ENCODE measurements at regions not wholly inside any gene's neighbourhood (a gene's known extent, or its start where the extent isn't known, plus 50 kb on each side); places are given as distances from the start of the nearest gene placed in this dataset.
"Not testable (repeated sequence)": the region's sequence is repeated elsewhere in the genome, so short reads cannot be mapped to it uniquely, and the experiment has no call there.

GRCh38 chr15:58377193-58377592 is 54.6 kb upstream of the LIPC start:
- Histone ChIP-seq H4K20me1 (ENCODE audit: insufficient read depth, low read length) (no peaks in the 10 kb centered on the region), H3K36me3 (ENCODE audit: insufficient read depth, low read length) (no peaks in the 10 kb centered on the region), H3K27me3 (ENCODE audit: insufficient read depth, low read length) (no peaks in the 10 kb centered on the region), H3F3A (ENCODE audit: insufficient read depth, low read length) (no peaks in the 10 kb centered on the region), H3K9me3 (ENCODE audit: low read length) (0 out of 2 replicates have a peak, but pooled peaks cover 5% of the 10 kb centered on the region), H3K4me2 (ENCODE audit: low read length) (no peak overlapping the region), H3K79me2 (ENCODE audit: insufficient read depth, low read length) (no peaks in the 10 kb centered on the region), H2AFZ (ENCODE audit: low read length) (no peak overlapping the region), H3K4me3 (ENCODE audit: low read depth, low read length, poor library complexity, severe bottlenecking) (no peak overlapping the region), H3K9ac (ENCODE audit: low read length) (no peak overlapping the region), H3K4me1 (ENCODE audit: insufficient read depth, low read length, severe bottlenecking) (no peaks in the 10 kb centered on the region), H3K27ac (ENCODE audit: low read depth, low read length, poor library complexity, severe bottlenecking) (no peak overlapping the region), H3K9me2 (ENCODE audit: low read depth, low read length) (no peaks in the 10 kb centered on the region)
- TF ChIP-seq CTCF (IDR thresholded peaks at IDR 0.05; ENCODE audit: low read length) (no peak), EZH2 (IDR thresholded peaks at IDR 0.05; ENCODE audit: borderline replicate concordance, low read length) (no peak)

GRCh38 chr15:58378241-58379085 is 53.3 kb upstream of the LIPC start:
- Histone ChIP-seq H4K20me1 (ENCODE audit: insufficient read depth, low read length) (no peaks in the 10 kb centered on the region), H3F3A (ENCODE audit: insufficient read depth, low read length) (no peaks in the 10 kb centered on the region), H3K9me3 (ENCODE audit: low read length) (0 out of 2 replicates have a peak, but pooled peaks cover 2% of the 10 kb centered on the region), H3K27ac (ENCODE audit: low read depth, low read length, poor library complexity, severe bottlenecking) (no peak overlapping the region), H3K27me3 (ENCODE audit: insufficient read depth, low read length) (no peaks in the 10 kb centered on the region), H3K36me3 (ENCODE audit: insufficient read depth, low read length) (no peaks in the 10 kb centered on the region), H3K4me2 (ENCODE audit: low read length) (no peak overlapping the region), H3K4me1 (ENCODE audit: insufficient read depth, low read length, severe bottlenecking) (peaks cover 2% of the 10 kb centered on the region), H3K79me2 (ENCODE audit: insufficient read depth, low read length) (no peaks in the 10 kb centered on the region), H3K9ac (ENCODE audit: low read length) (no peak overlapping the region), H2AFZ (ENCODE audit: low read length) (no peak overlapping the region), H3K9me2 (ENCODE audit: low read depth, low read length) (no peaks in the 10 kb centered on the region), H3K4me3 (ENCODE audit: low read depth, low read length, poor library complexity, severe bottlenecking) (no peak overlapping the region)
- TF ChIP-seq EZH2 (IDR thresholded peaks at IDR 0.05; ENCODE audit: borderline replicate concordance, low read length) (no peak), CTCF (IDR thresholded peaks at IDR 0.05; ENCODE audit: low read length) (no peak)

DNA sequence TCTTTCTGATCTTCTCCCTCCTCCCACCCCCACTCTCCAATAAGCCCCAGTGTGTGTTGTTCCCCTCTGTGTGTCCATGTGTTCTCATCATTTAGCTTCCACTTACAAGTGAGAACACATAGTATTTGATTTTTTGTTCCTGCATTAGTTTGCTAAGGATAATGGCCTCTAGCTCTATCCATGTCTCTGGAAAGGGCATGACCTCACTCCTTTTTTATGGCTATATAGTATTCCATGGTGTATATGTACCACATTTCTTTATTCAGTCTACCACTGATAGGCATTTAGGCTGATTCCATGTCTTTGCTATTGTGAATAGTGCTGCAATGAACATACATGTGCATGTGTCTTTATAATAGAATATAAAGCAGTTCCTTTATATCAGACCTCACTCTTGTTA is 52.3 kb upstream of the LIPC start:
- H3K27me3 ChIP-seq (ENCODE audit: insufficient read depth, low read length); H2AFZ ChIP-seq (ENCODE audit: low read length); H3K36me3 ChIP-seq (ENCODE audit: insufficient read depth, low read length); H3K4me2 ChIP-seq (ENCODE audit: low read length); H3F3A ChIP-seq (ENCODE audit: insufficient read depth, low read length); H3K9ac ChIP-seq (ENCODE audit: low read length); H4K20me1 ChIP-seq (ENCODE audit: insufficient read depth, low read length); H3K27ac ChIP-seq (ENCODE audit: low read depth, low read length, poor library complexity, severe bottlenecking); H3K9me3 ChIP-seq (ENCODE audit: low read length); H3K79me2 ChIP-seq (ENCODE audit: insufficient read depth, low read length); H3K9me2 ChIP-seq (ENCODE audit: low read depth, low read length); H3K4me3 ChIP-seq (ENCODE audit: low read depth, low read length, poor library complexity, severe bottlenecking): not testable (repeated sequence)
- H3K4me1 ChIP-seq (ENCODE audit: insufficient read depth, low read length, severe bottlenecking): peaks cover 12% of the 10 kb centered on the region
